VCaP (cell line): ENCODE measurements at regions not wholly inside any gene's neighbourhood (a gene's known extent, or its start where the extent isn't known, plus 50 kb on each side); places are given as distances from the start of the nearest gene placed in this dataset.

Experiments used
- H3K27ac ChIP-seq: fragments of 450-650 bp; 2 replicates; pipeline ENCODE4 v1.5.1; 2017
- CTCF ChIP-seq: fragments of 450-650 bp; conservative IDR thresholded peaks from 2 replicates; pipeline ENCODE4 v1.5.1; 2017; ENCODE audit warnings: mild to moderate bottlenecking, moderate library complexity

- no peak overlapping the region for H3K27ac ChIP-seq
- peak; percentile 41; the same call in 1 of the 2 replicates for TF ChIP-seq CTCF
Measured at GRCh38 chr2:51710222-51710621, 678.3 kb upstream of the NRXN1 start.

- no peak overlapping the region for H3K27ac ChIP-seq
Measured at GRCh38 chr2:51707625-51708024, 675.7 kb upstream of the NRXN1 start.

GRCh38 chr2:51706220-51706619, 674.3 kb upstream of the NRXN1 start:
- TF ChIP-seq CTCF: no peak

More at GRCh38 chr2:51707625-51708024, 675.7 kb upstream of the NRXN1 start:
- TF ChIP-seq CTCF: no peak

GRCh38 chr2:51705417-51705816, 673.5 kb upstream of the NRXN1 start:
- H3K27ac ChIP-seq: no peak overlapping the region
- TF ChIP-seq CTCF: no peak

More at GRCh38 chr2:51706220-51706619, 674.3 kb upstream of the NRXN1 start:
- no peak overlapping the region for H3K27ac ChIP-seq

- TF ChIP-seq CTCF: no peak
- no peak overlapping the region for H3K27ac ChIP-seq
Measured at GRCh38 chr2:51698021-51698420, 666.1 kb upstream of the NRXN1 start.

GRCh38 chr2:51697095-51697494, 665.2 kb upstream of the NRXN1 start:
- TF ChIP-seq CTCF: no peak
- no peak overlapping the region for H3K27ac ChIP-seq

- no peak for TF ChIP-seq CTCF
Measured at GRCh38 chr2:51695531-51695930, 663.6 kb upstream of the NRXN1 start.

More at GRCh38 chr2:51695531-51695930, 663.6 kb upstream of the NRXN1 start:
- H3K27ac ChIP-seq: no peak overlapping the region
